HEK293 (cell line): ENCODE measurements at regions not wholly inside any gene's neighbourhood (a gene's known extent, or its start where the extent isn't known, plus 50 kb on each side); places are given as distances from the start of the nearest gene placed in this dataset.

Experiments used
- CTCF ChIA-PET: fragments of 350-600 bp; formaldehyde crosslinking; extraction: SDS; loops from one replicate; lab custom pipeline; 2021; ENCODE audit warnings: antibody characterized with exemption; lab: Yijun Ruan, JAX
- POLR2A ChIA-PET: fragments of 300-600 bp; formaldehyde crosslinking; extraction: SDS; loops from one replicate; lab custom pipeline; 2020; ENCODE audit warnings: antibody characterized with exemption, inconsistent platforms; lab: Yijun Ruan, JAX
- H3K27ac ChIP-seq: fragments of 200-500 bp; sonication (Bioruptor generic); 2 replicates; pipeline ENCODE4 v1.5.1; 2014; ENCODE audit warnings: low read depth, low read length, control low read depth, inconsistent platforms; ENCODE audit errors: extremely low read depth
- H3K36me3 ChIP-seq, 2 experiments: fragments of 200-500 bp in 1 of 2; sonication (Bioruptor generic) in 1 of 2; 1 replicate in 1 of 2; 2 replicates in 1 of 2; pipeline ENCODE4 v1.5.1; 2014 to 2017; ENCODE audit warnings: inconsistent platforms in 2 of 2, low read length in 2 of 2; ENCODE audit not compliant: control insufficient read depth in 2 of 2, insufficient read depth in 1 of 2
- H3K4me1 ChIP-seq: fragments of 200-500 bp; sonication (Bioruptor generic); 2 replicates; pipeline ENCODE4 v1.5.1; 2014; ENCODE audit warnings: mild to moderate bottlenecking, low read length, inconsistent platforms; ENCODE audit not compliant: control insufficient read depth, insufficient read depth
- H3K4me3 ChIP-seq: 2 replicates; pipeline ENCODE4 v1.5.1; 2011; ENCODE audit warnings: low read depth, mild to moderate bottlenecking, control low read depth, low read length, moderate library complexity
- H3K9me3 ChIP-seq: fragments of 200-500 bp; sonication (Bioruptor generic); 2 replicates; pipeline ENCODE4 v1.5.1; 2014; ENCODE audit warnings: low read depth, low read length, inconsistent platforms; ENCODE audit not compliant: control insufficient read depth, insufficient read depth
- ELK4 ChIP-seq: IDR thresholded peaks from 2 replicates; pipeline ENCODE4 v1.6.1; 2011; ENCODE audit warnings: mild to moderate bottlenecking, low read depth, low read length, borderline replicate concordance
- GLIS2 ChIP-seq: fragments of 450-650 bp; formaldehyde crosslinking; IDR thresholded peaks from 2 replicates; pipeline ENCODE4 v1.5.1; 2016; ENCODE audit warnings: missing biosample characterization, missing genetic modification characterization
- PATZ1 ChIP-seq: fragments of 450-650 bp; formaldehyde crosslinking; IDR thresholded peaks from 2 replicates; pipeline ENCODE4 v1.5.1; 2016; ENCODE audit warnings: missing biosample characterization, missing genetic modification characterization
- PRDM2 ChIP-seq: fragments of 450-650 bp; formaldehyde crosslinking; IDR thresholded peaks from 2 replicates; pipeline ENCODE4 v1.5.1; 2016; ENCODE audit warnings: missing biosample characterization, missing genetic modification characterization, borderline replicate concordance
- REPIN1 ChIP-seq: fragments of 450-650 bp; formaldehyde crosslinking; IDR thresholded peaks from 2 replicates; pipeline ENCODE4 v1.5.1; 2017; ENCODE audit warnings: missing biosample characterization, missing genetic modification characterization, low read depth
- REST ChIP-seq: fragments of 450-650 bp; formaldehyde crosslinking; IDR thresholded peaks from 2 replicates; pipeline ENCODE4 v1.5.1; 2016; ENCODE audit warnings: missing biosample characterization, missing genetic modification characterization
- SETDB1 ChIP-seq: IDR thresholded peaks from one replicate; pipeline ENCODE4 v1.6.1; 2017; ENCODE audit warnings: mild to moderate bottlenecking, low read length, moderate library complexity, mixed read lengths; ENCODE audit not compliant: insufficient read length
- TSHZ1 ChIP-seq: fragments of 450-650 bp; formaldehyde crosslinking; IDR thresholded peaks from 2 replicates; pipeline ENCODE4 v1.5.1; 2016; ENCODE audit warnings: missing biosample characterization, missing genetic modification characterization, borderline replicate concordance
- WT1 ChIP-seq: fragments of 450-650 bp; formaldehyde crosslinking; IDR thresholded peaks from 2 replicates; pipeline ENCODE4 v1.5.1; 2016; ENCODE audit warnings: missing biosample characterization, missing genetic modification characterization
- YY1 ChIP-seq: fragments of 450-650 bp; formaldehyde crosslinking; IDR thresholded peaks from 2 replicates; pipeline ENCODE4 v1.5.1; 2018; ENCODE audit warnings: missing biosample characterization, missing genetic modification characterization
- YY2 ChIP-seq: fragments of 450-650 bp; formaldehyde crosslinking; IDR thresholded peaks from 2 replicates; pipeline ENCODE4 v1.5.1; 2016; ENCODE audit warnings: missing biosample characterization, missing genetic modification characterization
- ZFP41 ChIP-seq: fragments of 450-650 bp; formaldehyde crosslinking; IDR thresholded peaks from 2 replicates; pipeline ENCODE4 v1.5.1; 2016; ENCODE audit warnings: missing biosample characterization, missing genetic modification characterization, borderline replicate concordance
- ZNF184 ChIP-seq: fragments of 450-650 bp; IDR thresholded peaks from 2 replicates; pipeline ENCODE4 v1.5.1; 2018; ENCODE audit warnings: missing biosample characterization, mild to moderate bottlenecking, missing genetic modification characterization
- ZNF423 ChIP-seq: fragments of 450-650 bp; formaldehyde crosslinking; IDR thresholded peaks from 2 replicates; pipeline ENCODE4 v1.5.1; 2016; ENCODE audit warnings: missing biosample characterization, missing genetic modification characterization
- ZNF561 ChIP-seq: fragments of 450-650 bp; IDR thresholded peaks from 2 replicates; pipeline ENCODE4 v1.5.1; 2018; ENCODE audit warnings: missing biosample characterization, missing genetic modification characterization, borderline replicate concordance
- ZNF747 ChIP-seq: fragments of 450-650 bp; formaldehyde crosslinking; IDR thresholded peaks from 2 replicates; pipeline ENCODE4 v1.5.1; 2016; ENCODE audit warnings: missing biosample characterization, missing genetic modification characterization
- TF ChIP-seq, protein P1 (sequence below): fragments of 450-650 bp; formaldehyde crosslinking; IDR thresholded peaks from 2 replicates; pipeline ENCODE4 v1.5.1; 2016; ENCODE audit warnings: missing biosample characterization, missing genetic modification characterization
- TF ChIP-seq, protein P2 (sequence below): fragments of 450-650 bp; formaldehyde crosslinking; IDR thresholded peaks from 2 replicates; pipeline ENCODE4 v1.5.1; 2017; ENCODE audit warnings: missing biosample characterization, missing genetic modification characterization

DNA sequence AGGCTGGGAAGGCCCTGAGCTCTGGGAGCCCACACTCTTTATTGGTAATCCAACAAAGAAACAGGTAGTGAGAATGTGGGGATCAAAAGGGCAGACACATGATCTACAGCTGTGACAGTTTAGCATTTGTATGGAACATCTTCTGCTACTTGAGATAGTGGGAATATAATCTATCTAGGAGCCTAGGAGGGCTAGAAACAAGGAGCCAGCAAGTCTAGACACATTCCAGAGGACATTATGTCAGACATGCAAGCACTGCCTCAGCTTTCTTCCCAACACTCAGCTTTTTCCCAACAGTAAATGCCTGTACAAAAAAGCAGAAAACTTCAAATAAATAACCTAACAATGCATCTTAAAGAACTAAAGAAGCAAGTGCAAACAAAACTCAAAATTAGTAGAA lies 1150.6 kb upstream of the RAG2 start (continued):
- no peak for TF ChIP-seq PRDM2
- TF ChIP-seq YY2 (tag by site-specific recombination) = no peak
- TF ChIP-seq ZNF423 = no peak
- TF ChIP-seq, protein P1, sequence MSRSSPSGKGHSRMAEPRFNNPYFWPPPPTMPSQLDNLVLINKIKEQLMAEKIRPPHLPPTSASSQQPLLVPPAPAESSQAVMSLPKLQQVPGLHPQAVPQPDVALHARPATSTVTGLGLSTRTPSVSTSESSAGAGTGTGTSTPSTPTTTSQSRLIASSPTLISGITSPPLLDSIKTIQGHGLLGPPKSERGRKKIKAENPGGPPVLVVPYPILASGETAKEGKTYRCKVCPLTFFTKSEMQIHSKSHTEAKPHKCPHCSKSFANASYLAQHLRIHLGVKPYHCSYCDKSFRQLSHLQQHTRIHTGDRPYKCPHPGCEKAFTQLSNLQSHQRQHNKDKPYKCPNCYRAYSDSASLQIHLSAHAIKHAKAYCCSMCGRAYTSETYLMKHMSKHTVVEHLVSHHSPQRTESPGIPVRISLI (tag by site-specific recombination) = no peak
- TF ChIP-seq ELK4 = no peak
- no peak for TF ChIP-seq SETDB1
- TF ChIP-seq, all 188 proteins: peak for 0

DNA sequence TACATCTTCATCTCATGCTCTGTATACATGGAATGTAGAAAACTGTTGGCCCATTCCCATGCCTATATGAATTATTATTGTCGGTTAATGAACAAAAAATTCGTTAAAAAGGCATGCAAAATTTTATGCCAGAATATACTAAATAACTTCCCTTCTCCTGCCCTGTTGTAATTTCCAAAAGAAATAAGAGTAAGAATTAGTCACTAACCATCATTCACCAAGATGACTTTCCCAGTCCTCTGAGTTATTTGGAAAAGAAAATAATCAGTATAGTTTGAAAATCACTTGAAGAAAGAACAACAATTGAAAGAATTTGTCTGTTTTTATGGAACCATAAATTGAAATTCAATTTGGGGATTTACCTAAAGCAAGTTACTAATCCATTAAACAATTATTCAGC lies 1149.1 kb upstream of the RAG2 start:
- Histone ChIP-seq H3K9me3 (no peaks in the 10 kb centered on the region), H3K4me1 (no peaks in the 10 kb centered on the region), H3K27ac (no peak overlapping the region), H3K4me3 (no peak overlapping the region), H3K36me3 (no peaks in the 10 kb centered on the region)
- ChIA-PET CTCF (no interaction called here), POLR2A (no interaction called here)
- TF ChIP-seq, protein P2, sequence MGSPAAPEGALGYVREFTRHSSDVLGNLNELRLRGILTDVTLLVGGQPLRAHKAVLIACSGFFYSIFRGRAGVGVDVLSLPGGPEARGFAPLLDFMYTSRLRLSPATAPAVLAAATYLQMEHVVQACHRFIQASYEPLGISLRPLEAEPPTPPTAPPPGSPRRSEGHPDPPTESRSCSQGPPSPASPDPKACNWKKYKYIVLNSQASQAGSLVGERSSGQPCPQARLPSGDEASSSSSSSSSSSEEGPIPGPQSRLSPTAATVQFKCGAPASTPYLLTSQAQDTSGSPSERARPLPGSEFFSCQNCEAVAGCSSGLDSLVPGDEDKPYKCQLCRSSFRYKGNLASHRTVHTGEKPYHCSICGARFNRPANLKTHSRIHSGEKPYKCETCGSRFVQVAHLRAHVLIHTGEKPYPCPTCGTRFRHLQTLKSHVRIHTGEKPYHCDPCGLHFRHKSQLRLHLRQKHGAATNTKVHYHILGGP = no peak
- TF ChIP-seq ZFP41 (tag by site-specific recombination) = no peak
- no peak for TF ChIP-seq PATZ1 (tag by site-specific recombination)
- no peak for TF ChIP-seq WT1 (tag by site-specific recombination)
- no peak for TF ChIP-seq REST (tag by site-specific recombination)
- no peak for TF ChIP-seq GLIS2
- TF ChIP-seq ZNF747 (tag by site-specific recombination) = no peak
- TF ChIP-seq TSHZ1 = no peak
- TF ChIP-seq ZNF184 (tag by site-specific recombination) = no peak
- no peak for TF ChIP-seq YY1 (tag by site-specific recombination)
- TF ChIP-seq ZNF561 = no peak
- no peak for TF ChIP-seq REPIN1 (tag by site-specific recombination)
